ENCODE measurements at regions not wholly inside any gene's neighbourhood (a gene's known extent, or its start where the extent isn't known, plus 50 kb on each side); places are given as distances from the start of the nearest gene placed in this dataset.
A peak's percentile ranks its signal among the peaks of the same experiment; 100 is the strongest.
"Not testable (repeated sequence)": the region's sequence is repeated elsewhere in the genome, so short reads cannot be mapped to it uniquely, and the experiment has no call there.

DNA sequence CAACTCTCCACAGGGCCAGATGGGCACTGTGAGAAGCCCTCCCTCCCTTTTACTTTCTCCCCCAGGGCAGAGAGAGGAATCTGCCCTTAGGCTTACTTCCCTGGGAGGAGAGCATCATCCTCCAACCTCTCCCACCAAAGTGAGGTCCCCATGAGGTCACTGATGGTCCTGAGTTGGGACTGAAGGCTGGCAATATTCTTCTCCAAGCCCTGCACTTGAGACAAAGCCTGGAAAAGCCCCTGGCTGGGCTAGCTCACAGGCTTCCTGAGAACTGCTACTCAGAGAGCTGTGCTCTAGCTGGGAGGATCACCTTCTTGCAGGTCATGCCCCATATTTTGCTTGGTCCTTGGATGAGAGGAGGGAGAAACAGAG lies 110.0 kb upstream of the MEF2A start:
- no peak for DNase-seq (ENCODE audit: low read depth)

DNA sequence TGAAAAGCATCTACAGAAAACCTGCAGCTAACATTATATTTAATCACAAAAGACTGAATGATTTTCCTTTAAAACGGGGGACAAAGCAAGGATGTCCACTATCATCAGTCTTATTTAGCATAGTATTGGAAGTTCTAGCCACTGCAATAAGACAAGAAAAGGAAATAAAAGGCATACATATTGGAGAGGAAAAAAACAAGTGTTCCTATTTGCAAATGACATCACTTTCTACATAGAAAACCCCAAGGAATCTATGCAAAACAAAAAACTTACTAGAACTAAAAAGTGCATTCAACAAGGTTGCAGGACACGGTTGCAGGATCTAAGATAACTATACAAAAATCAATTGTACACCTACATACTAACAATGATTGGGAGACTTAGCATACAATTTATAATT lies 101.6 kb upstream of the MEF2A start:
- DNase-seq (ENCODE audit: low read depth), result no peak

DNA sequence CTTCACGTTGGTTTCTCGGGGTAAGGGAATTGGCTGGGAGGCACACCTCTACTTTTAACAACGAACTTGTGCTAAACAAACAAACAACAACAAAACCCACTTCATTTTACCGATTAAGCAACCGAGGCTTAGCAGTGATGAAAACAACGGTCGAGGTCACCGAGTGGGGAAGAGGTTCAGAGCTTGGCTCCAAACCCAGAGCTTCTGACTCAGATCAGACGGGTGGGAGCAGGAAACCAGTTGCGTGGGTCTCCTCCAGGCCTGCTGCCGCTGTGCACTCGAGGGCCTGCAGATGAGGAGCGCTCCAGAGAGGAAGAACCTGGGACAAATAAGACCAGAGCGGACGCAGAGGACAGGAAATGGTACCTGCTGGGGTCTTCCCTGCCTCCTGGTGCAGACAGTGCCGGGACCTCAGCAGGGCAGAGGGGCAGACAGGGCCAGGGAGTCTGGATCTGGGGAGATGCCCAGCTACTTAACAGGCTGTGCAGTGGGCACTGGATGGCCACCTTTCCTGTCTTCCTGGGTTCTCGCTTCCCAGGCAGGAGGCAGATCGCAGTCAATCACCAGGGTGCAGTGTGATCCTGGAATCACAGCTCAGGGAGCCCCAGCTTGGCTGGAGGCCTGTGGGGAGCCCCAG lies 99.0 kb upstream of the MEF2A start:
- no peak for DNase-seq (ENCODE audit: low read depth)

DNA sequence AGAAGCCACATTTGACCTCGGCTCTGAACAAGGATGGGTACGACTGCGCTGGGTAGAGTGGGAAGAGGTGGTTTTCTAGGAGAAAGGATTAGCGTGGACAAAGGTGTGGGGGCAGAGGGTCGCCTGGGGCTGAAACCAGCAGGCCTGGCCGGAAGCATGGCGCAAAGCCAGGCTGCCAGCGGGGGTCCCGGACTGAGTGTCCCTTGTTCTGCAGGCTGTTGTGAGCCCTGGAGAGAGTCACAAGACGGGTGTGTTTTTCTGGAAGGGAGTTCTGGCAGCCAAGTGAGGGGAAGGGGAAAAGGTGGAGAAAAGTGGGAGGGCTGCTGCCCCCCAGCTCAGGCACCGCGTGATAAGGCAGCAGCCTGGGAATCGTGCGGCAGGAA lies 98.5 kb upstream of the MEF2A start:
- no peak for DNase-seq (ENCODE audit: low read depth)

DNA sequence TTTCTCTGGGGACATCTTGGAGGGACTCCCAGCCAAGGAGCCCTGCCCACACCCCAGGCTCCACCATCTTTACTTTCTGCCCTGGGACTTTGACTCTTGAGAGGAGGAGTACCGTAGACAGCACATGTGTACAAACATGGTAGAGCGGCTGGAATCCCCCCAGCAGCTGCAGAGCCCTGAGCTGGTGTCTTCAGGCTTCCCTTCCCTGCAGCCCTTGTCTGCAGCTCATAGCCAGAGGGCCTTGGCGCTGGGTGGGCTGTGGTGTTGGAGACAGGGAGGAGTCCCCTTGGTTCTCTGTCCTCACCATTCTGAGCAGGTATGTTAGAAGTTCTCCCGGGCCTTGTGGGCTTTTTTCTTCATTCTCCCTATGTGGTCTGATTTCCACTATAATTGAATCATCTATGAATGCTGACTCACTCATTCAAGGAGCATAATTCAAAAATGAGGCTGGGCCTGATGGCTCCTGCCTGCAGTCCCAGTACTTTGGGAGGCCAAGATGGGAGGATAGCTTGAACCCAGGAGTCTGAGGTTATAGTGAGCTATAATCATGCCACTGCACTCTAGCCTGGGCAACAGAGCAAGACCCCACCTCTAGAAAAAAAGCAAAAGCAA lies 97.8 kb upstream of the MEF2A start:
- DNase-seq (ENCODE audit: low read depth), result no peak

DNA sequence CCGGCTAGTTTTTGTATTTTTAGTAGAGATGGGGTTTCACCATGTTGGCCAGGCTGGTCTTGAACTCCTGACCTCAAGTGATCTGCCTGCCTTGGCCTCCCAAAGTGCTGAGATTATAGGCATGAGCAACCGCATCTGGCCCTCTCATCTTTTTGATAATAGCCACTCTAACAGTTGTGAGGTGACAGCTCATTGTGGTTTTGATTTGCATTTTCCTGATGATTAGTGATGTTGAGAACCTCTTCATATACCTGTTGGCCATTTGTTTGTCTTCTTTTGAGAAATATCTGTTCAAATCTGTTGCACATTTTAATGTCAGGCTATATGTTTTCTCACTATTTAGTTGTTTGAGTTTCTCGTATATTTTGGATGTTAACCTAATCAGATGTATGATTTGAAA lies 95.6 kb upstream of the MEF2A start:
- DNase-seq (ENCODE audit: low read depth), result not testable (repeated sequence)

DNA sequence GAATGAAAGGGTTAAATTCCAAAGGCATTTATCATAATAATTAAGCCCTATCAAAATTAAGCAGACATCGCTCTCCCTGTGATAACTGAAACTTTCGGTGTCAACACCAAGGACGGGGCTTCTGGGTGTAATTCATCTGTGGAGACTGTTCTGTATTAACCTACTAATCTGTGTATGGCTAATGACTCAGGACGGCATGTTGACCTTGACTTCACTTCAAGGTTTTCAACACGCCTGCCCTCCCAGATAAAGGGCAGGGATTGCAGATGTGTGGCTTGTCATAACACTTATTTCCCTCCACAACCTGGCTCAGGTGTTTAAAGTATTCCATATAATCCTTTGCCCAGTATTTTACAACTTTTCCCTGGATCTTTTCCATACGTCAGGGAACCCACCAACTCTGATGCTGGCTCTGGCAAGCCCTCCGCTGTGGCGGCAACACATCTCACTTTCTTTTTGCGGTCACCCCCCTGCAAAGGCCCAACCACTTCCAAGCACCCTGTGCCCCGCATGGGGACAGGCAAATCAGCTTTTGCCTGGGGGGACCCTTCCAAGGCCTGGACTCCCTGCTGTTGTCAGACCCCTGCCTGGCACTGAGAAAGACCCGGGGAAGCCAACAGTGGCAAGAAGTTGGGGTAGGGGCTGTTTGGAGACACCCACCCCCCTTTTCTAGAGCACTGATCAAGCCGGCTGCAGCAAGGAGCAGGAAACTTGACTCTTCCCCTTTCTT lies 93.2 kb upstream of the MEF2A start:
- DNase-seq (ENCODE audit: low read depth), result no peak

DNA sequence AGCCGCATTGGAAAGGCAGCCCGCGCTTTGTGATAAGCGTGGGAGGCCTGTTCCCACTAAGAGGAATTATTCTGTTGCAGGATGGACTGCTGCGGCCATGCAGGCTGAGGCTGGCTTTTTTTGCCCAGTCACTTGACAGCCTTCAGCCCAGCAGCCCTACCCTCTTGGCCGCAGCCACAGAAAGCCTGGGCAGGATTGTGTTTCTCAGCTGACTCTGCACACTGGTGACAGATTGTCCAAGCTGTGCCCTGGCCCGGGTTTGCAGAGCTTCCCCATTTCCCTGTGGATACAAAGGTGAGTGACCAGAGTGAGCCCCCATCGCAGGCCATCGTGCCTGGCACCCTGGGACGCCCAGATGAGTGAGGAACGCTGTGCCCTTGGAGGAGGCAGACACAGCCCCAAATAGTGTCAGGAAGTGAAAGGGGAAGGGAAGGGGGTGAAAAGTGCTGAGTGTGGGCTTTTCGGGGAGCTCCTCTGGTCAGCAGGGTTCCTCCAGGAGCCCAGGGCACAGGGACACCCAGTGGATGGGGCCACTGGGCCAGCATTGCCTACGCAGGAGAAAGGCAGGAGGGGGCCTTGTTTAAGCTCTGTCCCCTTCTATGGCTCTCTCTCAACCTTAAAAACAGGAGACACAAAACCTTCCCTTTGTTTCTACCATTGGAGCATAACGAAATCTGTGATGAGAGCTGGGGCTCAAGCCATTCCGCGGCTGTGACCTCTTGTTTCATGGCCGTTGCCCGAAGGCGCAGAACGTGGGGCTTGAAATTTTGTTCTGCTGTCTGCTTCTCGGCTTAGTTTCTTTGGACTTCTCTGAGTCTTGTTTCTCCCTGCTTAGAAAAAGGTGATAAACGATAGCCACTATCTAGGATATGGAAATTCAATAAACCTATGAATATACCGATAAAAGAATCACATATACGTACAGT lies 91.5 kb upstream of the MEF2A start:
- no peak for DNase-seq (ENCODE audit: low read depth)

DNA sequence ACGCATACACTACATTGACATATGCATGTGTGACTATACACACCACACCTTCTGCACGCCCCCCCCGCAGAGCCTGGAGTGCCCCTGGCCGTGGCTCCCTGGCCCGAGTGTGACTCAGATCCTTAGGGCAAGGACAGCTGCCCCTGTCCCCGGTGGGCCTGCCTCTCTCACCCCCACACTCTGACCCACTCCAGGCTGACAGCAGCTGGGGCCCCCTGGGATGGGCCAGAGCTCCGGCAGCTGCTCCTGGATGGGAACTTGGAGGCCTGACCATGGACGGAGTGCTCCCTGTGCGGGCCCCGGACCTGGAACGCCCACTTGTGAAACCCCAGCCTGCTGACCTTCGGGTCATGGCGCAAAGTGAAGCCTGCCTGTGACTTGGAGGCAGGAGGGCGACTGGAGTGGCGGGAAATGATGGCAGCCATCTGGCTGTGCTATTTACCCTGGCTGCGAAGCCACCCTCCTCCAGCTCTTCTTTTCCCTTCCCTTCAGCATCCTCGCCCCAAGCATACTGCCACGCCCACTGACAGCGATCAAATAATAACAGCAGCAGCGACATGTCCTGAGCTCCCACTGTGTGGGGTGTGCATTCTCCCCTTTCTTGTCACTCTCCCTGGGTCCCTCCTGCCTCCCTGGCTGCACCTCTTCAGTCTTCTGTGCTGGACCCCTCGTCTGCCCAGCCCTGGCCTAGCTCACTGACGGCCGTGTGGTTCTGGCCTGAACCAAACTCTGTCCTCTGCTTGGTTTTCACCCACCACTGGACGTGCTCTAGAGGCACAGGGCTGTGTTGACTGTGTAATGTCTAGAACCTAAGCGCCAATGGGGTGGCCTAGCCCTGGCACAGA lies 90.7 kb upstream of the MEF2A start:
- DNase-seq (ENCODE audit: low read depth), result no peak

DNA sequence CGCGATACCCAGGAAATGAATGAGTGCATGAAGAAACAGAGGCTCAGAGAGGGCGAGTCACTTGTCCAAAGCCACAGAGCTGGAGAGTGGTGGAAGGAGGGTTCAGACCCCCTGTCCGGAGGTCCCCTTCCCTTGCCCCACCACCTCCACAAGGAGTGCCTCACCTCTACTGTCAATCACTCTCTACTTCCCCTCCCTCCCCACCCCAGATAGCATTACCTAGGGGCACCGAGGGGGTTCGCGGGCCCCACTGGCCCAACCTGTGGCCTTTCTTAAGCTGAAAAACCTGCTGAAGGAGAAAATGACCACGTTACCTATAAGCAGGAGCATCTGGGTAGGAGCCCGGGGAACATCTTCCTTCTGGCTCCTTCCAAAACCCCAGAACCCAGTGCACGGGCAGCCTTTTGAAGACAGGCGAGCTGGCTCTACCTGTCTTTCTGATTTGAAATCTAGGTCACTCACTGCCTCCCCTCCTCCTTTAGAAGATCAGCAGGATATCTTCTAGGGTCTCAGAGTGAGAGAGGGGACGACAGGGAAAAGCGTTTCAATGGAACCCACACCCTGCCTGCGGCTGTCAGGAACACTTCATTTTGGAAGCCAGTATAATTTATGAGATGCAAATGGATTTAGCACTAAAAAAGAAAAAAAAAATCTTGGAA lies 89.9 kb upstream of the MEF2A start:
- no peak for DNase-seq (ENCODE audit: low read depth)

DNA sequence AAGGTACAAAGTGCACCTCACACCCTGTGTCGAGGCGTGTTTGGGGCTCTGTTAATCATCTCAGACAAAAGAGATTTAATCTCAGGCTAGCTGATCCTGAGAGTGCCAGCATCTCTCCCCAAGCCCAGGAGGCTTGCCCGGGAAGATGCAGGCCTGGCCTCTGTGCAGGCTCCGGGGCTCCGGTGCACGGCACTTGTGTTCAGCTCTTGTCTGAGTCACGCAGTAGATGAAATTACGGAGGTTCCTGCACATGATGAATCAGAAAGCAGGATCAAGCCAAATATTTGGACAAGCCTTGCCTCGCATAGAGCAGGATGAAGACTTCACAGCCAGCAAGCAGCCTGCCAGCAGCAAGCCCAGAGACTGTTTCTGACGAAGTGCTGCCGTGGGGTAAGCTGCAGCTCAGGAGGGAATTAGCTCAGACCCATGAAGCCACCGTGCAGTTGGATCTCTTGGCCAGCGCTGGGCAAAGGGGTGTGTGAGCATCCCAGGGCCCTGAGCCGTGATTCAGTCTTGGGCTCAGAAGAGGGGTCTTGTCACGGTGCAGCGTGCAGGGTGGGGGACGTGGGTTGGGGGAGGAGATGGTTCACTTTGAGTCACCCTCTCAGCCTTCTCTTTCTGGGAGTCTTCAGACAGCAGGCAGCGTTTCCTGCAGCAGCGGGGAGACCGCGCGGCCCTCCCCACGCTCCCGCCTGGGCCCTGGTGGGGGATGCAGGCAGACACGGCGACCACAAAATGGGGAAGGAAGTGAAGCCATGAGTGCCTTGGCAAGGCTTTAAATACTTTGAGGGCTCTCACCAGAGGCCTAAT lies 89.2 kb upstream of the MEF2A start:
- DNase-seq (ENCODE audit: low read depth), result peak; percentile 97

DNA sequence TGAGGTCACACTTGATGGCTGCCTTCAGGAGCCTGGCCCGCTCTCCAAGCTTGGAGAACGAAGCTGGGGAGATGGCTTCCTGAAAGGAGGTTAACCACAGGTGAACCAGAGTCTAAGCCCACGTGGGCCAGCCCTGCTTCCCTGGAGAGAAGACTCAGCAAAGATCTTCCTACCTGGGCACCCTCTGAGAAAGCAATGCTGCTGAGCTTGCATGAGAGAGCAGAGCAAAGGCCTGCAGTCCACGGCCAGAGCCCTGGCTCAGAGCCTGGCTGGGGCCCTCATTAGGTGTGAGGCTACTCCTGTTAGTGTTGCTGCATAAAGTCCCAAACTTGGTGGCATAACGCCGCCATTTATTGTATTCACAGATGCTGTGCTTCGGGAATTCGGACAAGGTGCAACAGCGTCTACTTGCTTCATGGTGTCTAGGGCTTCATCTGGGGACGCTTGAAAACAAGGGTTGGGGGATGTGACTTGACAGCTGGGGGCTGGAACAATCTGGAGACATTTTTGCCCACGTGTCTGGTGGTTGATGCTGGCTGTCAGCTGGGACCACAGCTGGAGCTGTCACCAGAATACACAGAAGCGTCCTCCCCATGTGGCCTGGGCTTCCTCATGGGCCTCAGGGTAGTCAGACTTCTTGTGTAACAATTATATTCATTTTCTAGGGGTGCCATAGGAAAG lies 87.9 kb upstream of the MEF2A start:
- no peak for DNase-seq (ENCODE audit: low read depth)

DNA sequence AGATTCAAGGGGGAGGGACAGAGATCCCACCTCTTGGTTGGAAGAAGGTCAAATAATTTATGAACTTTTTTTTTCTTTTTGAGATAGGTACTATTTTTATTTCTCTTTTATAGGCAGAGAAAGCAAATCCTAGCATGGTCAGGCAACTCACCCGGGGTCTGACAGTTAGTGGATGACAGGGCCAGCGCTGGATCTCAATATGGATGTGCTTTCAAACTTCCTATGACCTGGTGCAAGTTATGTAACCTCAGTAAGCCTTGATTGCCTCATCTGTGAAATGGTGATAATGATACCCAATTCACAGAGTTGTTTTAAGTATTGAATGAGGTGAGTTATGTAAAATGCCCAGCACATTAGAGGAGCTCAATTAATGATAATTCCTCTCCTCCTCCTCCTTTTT lies 86.8 kb upstream of the MEF2A start:
- DNase-seq (ENCODE audit: low read depth), result no peak

DNA sequence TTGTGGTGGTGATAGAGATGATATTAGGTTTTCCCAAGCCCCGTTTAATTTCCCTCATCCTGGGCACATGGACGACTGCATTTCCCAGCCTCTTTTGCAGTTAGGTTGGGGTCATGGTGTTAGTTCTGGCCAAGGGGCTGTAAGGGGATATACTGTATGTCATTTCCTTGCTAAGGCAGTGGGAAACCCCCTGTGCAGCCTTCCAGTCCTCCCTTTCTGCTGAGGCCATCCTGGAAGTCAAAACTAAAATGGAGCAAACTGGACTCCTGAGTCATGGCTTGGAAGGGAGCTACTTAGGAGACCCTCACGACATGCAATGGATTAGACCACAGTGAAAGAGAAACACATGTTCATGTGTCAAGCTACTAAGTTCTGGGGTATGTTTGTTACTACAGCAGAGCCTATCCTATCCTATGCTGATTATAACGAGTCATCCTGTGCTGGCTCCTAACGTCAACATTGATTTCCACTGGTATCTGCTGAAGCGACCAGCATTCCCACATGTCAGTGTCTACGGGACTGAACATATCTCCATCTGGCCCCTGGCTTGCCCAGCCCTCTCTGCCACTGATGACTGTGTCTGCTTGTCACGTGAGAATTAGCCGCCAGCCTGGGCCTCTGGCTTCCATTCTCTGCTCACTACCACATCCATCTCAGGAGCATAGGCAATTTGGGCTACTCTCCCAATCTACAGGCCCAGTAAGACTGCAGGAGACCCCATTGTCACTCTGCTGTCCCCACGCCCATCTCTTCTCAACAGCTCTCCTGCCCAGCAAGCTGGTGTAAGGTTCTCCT lies 85.6 kb upstream of the MEF2A start:
- DNase-seq (ENCODE audit: low read depth), result no peak

DNA sequence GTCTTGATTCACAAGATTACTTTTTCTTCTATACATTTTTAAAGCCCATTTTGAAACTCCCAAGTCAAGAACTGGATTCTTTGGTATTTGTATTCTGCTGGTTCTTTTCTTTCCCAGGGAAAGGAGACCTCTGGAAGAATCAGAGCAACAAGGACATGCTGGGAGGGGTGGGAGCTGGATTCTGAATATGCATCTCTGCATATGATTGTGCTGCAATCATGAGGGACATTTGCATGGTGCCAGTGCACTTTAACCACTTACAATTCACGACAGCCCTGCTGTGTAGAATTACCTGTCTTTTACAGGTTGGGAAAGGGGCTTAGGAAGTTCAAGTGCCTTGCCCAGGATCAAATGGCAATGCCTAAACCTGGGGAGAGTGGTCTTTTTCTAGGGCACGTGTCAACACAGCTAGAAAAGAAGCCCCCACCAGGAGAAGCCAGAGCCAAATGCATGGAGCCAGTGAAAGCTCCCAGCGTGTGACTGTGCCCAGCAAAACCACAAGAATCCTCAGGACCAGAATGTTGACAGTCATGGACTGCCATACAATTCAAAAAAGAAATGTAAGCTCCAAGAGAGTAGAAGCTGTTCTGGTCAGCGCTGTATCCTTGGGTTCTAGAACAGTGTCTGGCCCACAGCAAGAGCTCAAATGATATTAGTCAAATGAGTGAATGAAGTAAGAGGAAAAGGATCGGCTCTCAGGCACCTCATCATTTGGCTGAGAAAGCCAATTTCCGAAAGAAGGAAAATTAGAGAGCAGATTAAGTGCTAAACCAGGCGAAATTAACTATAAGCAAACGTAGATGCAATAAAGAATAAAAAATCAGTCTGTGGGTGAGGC lies 84.5 kb upstream of the MEF2A start:
- DNase-seq (ENCODE audit: low read depth), result no peak

DNA sequence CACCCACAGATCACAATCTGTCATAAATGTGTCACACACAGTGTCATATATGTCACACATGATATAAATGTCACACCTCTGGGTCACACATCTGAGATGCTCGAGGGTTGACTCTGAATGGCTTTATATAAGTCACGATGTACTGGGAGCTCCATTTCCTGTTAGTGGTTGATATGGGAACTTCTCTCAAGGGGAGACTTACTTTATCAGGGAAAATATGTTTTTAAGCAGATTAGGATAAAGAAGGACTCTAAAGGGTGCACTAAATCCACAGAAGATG lies 83.9 kb upstream of the MEF2A start:
- DNase-seq (ENCODE audit: low read depth), result no peak

DNA sequence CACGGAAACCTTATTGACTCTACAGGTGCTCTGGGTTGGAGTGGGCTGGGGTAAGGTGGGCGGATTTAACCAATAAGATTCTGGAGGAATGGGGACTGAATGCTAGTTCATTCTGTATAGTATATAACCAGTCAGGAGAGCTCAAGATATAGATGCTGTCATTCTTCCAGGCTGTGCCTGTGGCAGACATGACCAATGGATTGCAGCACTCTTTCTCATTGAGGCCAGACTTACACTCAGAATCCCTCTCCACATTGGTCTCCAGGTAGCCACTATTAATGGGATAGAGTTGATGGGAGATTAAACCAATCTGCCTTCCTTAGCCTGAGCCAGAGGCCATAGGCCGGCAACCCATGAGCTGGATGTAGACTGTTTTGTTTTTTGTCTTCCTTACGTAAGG lies 82.8 kb upstream of the MEF2A start:
- DNase-seq (ENCODE audit: low read depth), result no peak

Data from fibroblast of gingiva (primary cell).